GM19035 (cell line): ENCODE measurements at regions not wholly inside any gene's neighbourhood (a gene's known extent, or its start where the extent isn't known, plus 50 kb on each side); places are given as distances from the start of the nearest gene placed in this dataset.

ENCODE experiments used
- ATAC-seq: cut with Tn5 transposase; IDR thresholded peaks from one replicate; pipeline ENCODE4 v1.9.1; 2021; ENCODE audit not compliant: unreplicated experiment

- no peak for ATAC-seq
These were observed 50.6 kb upstream of the KLF4 start for GRCh38 chr9:107540164-107540561.

DNA sequence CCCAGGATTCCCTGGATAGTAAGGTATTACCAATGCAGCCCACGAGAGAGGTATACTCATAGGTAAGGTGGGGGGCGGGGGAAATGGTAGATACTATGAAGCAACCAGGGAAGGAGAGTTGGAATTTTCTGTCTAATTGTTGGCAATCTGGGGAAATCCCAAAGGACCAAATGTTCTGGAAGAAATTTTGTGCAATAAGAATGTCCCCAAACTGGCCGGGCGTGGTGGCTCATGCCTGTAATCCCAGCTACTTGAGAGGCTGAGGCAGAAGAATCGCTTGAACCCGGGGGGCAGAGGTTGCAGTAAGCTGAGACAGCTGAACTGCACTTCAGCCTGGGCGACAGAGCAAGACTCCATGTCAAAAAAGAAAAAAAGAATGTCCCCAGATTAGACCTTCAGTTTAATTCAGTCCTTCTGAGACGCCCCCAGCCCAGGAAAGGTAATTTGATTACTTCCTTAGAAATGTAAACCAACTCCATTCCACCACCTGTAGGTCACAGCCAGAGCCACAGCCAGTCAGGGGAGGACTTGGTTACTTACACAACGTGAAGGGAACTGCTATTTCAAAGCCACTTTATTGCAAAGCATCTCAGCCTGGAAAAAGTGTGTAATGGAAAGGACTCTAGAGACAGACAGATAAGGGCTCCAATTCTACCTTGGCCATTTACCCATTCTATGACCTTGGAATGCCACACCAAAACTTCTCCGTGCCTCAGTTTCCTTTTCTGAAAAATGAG, 50.0 kb upstream of the KLF4 start:
- no peak for ATAC-seq
